GM21526 (cell line): ENCODE measurements at regions not wholly inside any gene's neighbourhood (a gene's known extent, or its start where the extent isn't known, plus 50 kb on each side); places are given as distances from the start of the nearest gene placed in this dataset.
A peak's percentile ranks its signal among the peaks of the same experiment; 100 is the strongest.
"Not testable (repeated sequence)": the region's sequence is repeated elsewhere in the genome, so short reads cannot be mapped to it uniquely, and the experiment has no call there.

Experiments
- ATAC-seq: cut with Tn5 transposase; IDR thresholded peaks from one replicate; pipeline ENCODE4 v1.9.1; 2021; ENCODE audit warnings: moderate library complexity; ENCODE audit not compliant: unreplicated experiment, low FRiP score

DNA sequence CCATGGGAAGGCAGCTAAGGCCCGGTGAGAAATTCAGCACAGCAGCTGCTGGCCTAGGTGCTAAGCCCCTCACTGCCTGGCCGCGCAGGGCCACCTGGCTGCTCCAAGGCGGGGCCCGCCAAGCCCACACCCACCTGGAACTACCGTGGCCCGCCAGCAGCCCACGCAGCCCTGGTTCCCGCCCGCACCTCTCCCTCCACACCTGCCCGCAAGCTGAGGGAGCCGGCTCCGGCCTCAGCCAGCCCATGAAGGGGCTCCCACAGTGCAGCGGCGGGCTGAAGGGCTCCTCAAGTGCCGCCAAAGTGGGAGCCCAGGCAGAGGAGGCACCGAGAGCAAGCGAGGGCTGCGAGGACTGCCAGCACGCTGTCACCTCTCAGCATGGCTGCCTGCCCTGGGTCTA is 146.9 kb upstream of the APOOL start:
- ATAC-seq = not testable (repeated sequence)

DNA sequence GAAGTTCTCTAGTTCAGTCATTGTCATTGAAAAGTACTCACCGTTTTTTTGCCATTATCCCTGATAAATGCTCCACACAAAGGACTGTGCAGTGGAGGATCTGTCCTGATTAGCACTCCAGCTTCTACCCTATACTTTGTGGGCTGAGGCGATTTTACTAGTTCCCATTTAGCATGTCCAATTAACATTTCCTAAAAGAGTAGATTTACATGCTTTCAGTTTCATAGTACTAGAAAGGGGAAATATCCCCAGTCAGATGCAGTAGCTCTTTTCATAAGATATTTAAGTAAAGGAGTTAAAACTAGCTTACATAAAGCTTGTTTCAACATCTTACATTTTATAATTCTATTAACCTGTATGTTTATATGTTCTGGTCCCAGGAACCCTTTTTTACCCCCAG is 144.9 kb upstream of the APOOL start:
- peak; percentile 70 for ATAC-seq

DNA sequence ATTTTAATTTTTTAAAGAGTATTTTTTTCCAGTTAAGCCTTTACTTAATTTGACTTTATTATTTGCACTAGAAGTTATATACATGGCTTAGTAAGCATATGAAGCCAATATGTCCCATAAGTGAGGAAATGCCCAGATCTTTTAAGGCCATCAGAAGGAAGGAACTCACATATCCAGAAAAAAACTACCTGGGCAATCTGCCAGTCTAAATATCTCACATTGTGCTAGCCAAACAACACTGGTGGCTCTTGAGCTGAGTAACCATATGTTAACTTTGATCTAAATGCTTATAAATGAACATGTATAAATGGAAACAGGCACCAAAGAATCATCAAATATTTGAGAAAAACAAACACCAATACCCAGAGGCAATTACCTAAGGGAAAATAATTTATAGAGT is 138.6 kb upstream of the APOOL start:
- no peak for ATAC-seq

DNA sequence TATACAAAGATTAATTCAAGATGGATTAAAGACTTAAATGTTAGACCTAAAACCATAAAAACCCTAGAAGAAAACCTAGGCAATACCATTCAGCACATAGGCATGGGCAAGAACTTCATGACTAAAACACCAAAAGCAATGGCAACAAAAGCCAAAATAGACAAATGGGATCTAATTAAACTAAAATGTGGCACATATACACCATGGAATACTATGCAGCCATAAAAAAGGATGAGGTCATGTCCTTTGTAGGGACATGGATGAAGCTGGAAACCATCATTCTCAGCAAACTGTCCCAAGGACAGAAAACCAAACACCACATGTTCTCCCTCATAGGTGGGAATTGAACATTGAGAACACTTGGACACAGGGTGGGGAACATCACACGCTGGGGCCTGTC is 133.4 kb upstream of the APOOL start:
- not testable (repeated sequence) for ATAC-seq

DNA sequence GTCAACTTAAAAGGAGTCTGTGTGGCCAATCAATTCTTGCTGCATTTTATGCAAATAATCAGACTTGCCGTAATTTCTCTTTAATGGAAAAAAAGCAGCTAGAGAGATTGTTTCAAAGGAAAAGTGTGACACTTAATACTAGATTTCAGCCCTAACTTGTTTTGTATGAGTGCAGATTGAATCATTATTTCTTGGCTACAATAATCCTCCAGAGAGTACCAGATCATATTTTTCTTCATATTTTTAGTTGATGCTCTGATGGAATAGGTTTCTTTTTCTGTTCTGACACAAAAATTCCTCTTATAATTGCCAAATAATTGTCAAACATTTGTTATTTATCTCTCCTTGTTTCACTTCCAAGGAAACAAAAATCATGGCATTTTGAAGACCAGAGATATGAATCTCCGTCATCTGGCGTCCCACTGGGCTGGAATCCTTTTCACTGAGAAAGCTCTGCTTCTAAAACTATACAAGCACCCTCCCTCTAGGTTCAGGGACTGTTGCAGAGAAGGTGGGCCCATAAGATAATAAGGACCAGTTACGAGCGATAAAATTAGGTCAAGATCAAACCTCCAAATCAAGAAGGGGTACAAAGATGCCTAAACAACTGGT is 131.4 kb upstream of the APOOL start:
- ATAC-seq = not testable (repeated sequence)

DNA sequence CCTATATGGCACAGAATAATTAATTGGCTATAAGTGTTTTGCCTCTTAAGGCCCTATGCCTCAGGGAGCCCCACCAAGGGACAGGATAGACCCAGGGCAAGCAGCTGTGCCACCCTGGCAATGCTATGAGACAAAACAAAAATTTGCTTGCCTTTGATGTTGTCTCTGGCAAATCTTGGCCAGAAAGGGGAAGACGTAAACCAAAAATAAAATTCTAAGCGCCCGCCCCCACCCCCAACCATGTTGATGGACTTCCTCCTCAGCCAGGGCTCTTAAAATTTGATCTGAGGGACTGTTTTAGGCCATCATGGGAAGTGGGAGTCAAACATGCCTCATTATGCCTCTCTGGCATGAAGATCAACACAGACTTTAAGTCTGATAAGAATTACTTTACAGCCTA is 130.5 kb upstream of the APOOL start:
- ATAC-seq = no peak

DNA sequence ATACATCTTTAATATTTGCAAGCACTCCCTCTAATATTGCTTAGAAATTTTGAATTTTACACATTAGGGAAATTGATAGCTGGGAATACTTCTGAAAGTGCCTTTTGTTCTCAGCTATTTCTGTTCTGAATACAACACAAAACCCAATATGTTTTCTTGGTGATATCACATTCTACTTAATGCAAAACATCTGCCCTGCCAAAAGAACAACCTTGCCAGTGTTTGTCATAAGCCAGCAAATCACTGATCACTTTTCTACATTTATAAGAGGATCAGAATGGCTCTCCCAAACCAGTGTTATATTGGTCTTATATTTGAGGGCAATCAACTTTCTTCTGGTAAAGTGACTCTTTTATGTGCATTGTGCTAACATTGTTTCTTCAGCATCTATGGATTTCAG is 126.8 kb upstream of the APOOL start:
- no peak for ATAC-seq

DNA sequence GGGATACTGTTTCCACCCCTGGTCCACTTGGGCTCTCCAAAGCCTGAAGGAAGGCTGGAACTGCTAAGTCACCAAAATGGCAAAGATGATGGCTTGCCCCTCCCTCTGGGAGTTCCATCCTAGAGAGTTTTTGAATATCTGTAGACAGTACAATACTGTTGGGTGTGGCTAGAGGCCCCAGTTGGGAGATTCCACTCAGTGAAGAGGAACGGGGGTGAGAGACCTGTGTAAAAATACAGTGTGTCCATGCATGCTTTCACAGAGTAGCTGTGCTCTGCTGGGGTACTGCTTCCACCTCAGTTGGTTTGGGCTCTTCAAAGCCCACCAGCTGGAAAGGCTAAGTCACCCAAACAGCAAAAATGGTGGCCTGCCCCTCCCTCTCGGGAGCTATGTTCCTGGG is 109.8 kb upstream of the APOOL start:
- no peak for ATAC-seq

DNA sequence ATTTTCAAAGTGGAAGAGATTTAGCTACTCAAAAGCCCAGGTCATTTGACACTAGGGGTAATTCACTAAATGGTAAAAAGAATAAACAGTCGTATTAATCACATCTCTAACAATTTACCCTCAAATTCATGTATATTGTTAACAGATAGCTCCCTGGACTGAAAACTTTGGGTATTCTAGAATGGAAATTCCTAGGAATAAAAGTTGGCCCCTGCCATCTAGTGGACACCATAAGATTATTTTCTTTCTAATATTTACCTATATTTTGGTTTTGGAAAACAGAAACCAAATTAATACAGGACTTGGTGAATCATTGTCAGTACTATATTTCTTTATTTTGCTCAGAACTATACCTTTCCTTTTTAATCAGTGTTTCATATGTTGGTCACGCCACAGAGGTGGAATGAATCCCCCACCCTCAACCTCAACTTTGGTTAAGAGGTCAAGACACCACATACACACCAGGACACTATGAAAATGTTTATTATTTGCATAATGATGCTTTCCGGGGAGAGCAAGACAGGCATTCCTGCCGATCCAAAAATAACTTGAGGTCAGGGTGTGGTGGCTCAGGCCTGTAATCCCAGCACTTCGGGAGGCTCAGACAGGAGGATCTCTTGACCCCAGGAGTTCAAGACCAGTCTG is 96.2 kb upstream of the APOOL start:
- no peak for ATAC-seq

DNA sequence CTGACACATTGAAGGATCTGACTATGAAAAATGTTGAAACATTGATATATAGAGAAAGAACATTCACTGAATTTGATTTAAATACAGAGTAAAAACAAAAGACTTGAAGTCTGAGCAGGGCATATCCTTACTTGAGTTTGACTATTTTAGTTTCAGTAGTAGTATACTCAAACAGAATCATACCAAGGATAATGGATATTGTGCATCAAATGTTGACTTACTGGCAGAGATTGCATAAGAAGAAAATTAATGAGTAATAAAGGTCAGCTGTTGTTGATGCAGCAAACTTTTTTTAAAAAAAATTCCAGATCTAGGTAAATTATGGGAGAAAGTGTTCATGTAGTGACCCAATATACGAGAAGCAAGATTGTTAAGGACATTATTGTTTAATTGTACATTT is 94.5 kb upstream of the APOOL start:
- no peak for ATAC-seq

DNA sequence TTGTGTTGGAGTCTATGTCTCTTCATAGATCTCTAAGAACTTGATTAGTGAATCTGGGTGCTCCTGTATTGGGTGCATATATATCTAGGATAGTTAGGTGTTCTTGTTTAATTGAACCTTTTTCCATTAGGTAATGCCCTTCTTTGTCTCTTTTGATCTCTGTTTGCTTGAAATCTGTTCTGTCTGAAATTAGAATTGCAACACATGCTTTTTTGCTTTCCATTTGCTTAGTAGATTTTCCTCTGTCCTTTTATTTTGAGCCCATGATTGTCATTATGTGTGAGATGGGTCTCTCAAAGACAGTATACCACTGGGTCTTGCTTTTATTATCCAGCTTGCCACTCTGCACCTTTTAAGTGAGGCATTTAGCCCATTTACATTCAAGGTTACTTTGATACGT is 79.1 kb upstream of the APOOL start:
- no peak for ATAC-seq

DNA sequence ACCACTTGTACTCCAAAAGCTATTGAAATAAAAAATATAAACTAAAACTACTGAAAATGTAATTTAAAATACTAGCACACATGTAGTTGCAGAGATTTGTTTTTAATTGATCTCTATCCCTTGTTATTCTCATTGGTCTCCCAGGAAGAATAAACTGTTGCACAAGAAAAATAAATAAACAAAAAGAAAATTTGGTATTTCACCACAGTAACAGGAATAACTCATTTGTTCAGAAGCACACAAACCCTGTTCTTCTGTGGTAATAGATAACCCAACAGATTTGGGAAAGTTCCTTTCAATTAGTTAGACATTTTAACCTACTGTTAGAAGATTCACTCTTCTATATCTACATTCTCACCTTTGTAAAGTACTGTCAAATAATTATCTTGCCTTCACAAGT is 70.9 kb upstream of the APOOL start:
- ATAC-seq = no peak

DNA sequence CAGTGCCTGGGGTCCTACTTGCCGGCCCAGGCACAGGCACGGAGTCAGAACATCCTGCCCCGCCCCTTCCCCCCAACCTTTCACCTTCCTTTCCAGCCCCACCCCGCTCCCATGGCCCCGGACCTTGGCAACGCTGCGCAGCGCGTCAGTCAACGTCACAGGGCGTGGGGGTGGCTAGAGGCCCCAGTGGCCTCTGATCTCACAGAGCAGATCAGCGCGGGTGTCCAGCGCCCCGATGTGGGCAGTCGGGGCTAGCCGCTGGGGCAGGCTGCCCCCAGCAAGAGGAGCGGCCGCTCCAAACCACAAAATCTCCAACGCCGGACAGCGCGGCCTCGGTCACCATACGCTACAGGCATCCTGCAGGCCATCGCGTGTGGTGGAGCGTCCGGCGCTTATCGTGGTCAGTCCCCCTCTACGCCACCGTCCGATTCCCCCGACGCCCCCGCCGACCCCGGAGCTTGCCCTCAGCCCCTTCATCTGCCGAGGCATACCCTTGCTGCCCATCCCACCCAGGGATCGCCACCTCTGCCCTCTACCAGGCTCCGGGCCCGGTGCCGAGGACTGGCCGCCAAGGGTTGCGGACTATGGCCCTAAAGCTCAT is 69.6 kb upstream of the APOOL start:
- no peak for ATAC-seq
